ENCODE measurements at regions not wholly inside any gene's neighbourhood (a gene's known extent, or its start where the extent isn't known, plus 50 kb on each side); places are given as distances from the start of the nearest gene placed in this dataset.
"Not testable (repeated sequence)": the region's sequence is repeated elsewhere in the genome, so short reads cannot be mapped to it uniquely, and the experiment has no call there.

DNA sequence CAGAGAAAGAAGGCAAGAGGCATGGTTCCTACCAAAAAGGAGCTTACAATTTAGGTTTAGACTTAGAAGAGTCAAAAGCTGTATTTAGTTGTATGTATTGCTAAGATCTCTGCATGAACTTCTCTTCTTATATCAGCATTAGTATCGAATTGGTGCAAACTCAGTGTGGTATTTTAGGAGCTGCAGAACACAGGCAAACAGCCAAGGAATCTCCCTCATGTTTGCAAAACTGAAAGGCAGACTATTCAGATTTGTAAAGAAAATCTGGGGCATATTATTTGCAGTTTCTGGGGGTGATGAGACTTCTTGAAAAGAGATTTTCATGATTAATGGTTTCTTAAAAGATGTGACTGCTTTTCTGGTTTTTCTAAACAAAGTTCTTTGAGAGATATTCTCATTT lies 252.7 kb downstream of the CEMIP2 start:
- DNase-seq (ENCODE audit: low spot score) (no peak), ATAC-seq (ENCODE audit: insufficient number of reproducible peaks, low FRiP score, low read depth) (no peak)
- TF ChIP-seq, protein P1, sequence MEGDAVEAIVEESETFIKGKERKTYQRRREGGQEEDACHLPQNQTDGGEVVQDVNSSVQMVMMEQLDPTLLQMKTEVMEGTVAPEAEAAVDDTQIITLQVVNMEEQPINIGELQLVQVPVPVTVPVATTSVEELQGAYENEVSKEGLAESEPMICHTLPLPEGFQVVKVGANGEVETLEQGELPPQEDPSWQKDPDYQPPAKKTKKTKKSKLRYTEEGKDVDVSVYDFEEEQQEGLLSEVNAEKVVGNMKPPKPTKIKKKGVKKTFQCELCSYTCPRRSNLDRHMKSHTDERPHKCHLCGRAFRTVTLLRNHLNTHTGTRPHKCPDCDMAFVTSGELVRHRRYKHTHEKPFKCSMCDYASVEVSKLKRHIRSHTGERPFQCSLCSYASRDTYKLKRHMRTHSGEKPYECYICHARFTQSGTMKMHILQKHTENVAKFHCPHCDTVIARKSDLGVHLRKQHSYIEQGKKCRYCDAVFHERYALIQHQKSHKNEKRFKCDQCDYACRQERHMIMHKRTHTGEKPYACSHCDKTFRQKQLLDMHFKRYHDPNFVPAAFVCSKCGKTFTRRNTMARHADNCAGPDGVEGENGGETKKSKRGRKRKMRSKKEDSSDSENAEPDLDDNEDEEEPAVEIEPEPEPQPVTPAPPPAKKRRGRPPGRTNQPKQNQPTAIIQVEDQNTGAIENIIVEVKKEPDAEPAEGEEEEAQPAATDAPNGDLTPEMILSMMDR (IDR thresholded peaks at IDR 0.05): no peak
- Histone ChIP-seq H3K27me3 (replicated peaks; ENCODE audit: insufficient read depth) (no peaks in the 10 kb centered on the region), H3K36me3 (no peaks in the 10 kb centered on the region), H3K9me3 (no peaks in the 10 kb centered on the region), H3K4me1 (ENCODE audit: control insufficient read depth in 1 of 2, low read depth in 2 of 2) (no peaks in the 10 kb centered on the region), H3K4me3 (no peak overlapping the region), H3K27ac (no peak overlapping the region)

DNA sequence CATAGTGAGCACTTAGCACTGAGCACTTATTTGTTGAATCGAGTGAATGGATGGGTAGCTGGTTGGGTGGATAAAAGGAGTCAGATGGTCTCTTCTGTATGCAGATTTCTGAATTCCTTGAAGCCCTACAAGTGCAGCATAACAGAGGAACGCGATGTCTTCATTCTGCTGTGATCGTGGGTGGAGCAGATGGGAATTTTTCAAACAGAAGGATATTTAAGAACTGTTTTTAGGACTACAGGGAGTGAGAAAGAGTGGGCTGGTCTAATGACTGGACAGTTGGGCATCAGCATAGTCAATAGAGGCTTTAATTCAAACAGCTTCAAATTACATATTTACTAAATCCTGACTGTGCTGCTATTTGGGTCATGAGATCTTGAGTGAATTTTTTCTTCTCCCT lies 253.2 kb downstream of the CEMIP2 start:
- H3K27me3 ChIP-seq (replicated peaks; ENCODE audit: insufficient read depth): no peaks in the 10 kb centered on the region
- H3K9me3 ChIP-seq: no peaks in the 10 kb centered on the region
- no peak for DNase-seq (ENCODE audit: low spot score)
- H3K4me1 ChIP-seq (ENCODE audit: control insufficient read depth in 1 of 2, low read depth in 2 of 2): no peaks in the 10 kb centered on the region
- TF ChIP-seq, protein P1 (IDR thresholded peaks at IDR 0.05): no peak
- H3K27ac ChIP-seq: no peak overlapping the region
- H3K36me3 ChIP-seq: no peaks in the 10 kb centered on the region
- no peak overlapping the region for H3K4me3 ChIP-seq
- ATAC-seq (ENCODE audit: insufficient number of reproducible peaks, low FRiP score, low read depth): no peak

DNA sequence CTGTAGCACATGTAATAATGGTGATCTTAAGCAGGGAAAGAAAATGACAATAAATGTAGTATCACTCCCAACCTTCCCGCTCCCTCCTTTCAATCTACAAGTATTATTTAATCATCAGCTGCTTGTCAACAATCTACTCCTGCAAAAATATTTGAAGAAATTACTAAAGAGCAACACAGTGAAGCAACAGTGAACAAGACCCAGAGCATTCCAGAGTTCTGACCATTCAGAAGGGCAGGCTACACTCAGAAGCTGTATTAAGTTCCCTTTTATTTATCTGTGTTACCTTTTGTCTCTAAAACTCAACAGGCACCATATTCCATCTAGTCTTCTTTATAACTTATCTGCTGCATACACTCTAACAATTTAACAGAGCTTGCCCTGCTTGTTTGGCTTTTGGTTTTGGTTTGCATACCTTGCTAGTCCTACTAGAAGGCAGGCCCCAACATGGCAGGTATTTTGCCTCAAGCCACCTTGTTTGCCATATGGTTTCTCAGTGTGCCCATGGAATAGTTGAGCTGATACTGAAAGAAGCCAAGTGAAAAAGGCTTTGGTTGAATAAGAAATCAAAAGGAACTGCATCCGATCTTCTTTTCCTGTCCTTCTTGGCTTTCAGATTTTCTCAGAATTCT lies 253.9 kb downstream of the CEMIP2 start:
- Histone ChIP-seq H3K36me3 (no peaks in the 10 kb centered on the region), H3K27ac (no peak overlapping the region), H3K4me3 (no peak overlapping the region), H3K27me3 (replicated peaks; ENCODE audit: insufficient read depth) (no peaks in the 10 kb centered on the region), H3K4me1 (ENCODE audit: control insufficient read depth in 1 of 2, low read depth in 2 of 2) (no peaks in the 10 kb centered on the region), H3K9me3 (no peaks in the 10 kb centered on the region)
- DNase-seq (ENCODE audit: low spot score) (no peak), ATAC-seq (ENCODE audit: insufficient number of reproducible peaks, low FRiP score, low read depth) (no peak)
- TF ChIP-seq, protein P1 (IDR thresholded peaks at IDR 0.05): no peak

DNA sequence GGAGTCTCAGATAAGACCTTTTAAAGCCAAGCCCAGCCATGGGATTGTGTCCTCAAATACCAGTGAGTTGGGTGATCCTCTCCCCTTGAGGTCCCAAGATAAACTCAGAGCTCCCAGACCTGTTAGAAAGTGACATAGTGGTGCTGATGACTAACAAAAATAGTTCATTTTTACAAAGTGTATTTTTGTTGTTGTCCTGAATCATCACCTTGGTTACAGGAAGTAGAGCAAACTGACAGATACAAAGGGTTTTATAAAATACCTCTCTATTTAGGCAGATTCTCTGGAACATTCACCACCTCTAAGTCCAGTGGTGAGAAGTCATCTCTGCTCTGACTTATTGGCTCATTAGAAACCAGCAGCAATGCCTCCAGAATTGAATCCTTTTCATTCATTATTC lies 259.3 kb downstream of the CEMIP2 start:
- TF ChIP-seq, protein P1 (IDR thresholded peaks at IDR 0.05): no peak

DNA sequence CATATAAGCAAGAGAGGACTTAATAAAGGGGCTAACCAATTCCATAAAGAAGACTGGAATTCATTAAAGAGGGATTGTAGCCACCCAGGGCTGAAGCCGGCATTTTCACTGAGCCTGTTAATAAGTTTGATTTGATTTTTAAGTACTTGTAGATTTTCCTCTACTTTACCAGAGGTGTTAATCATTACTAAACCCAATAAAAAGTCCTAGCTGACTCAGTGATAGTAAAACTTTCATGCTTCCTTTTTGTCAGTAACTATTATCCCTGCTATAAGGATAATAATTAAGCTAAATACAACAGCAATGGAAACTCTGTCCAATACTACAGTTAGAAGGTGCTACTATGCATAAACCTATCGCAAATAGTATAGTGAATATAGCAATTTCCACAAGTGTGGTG lies 260.2 kb downstream of the CEMIP2 start:
- not testable (repeated sequence) for H3K27me3 ChIP-seq (replicated peaks; ENCODE audit: insufficient read depth); H3K27ac ChIP-seq; H3K36me3 ChIP-seq; H3K4me3 ChIP-seq; H3K4me1 ChIP-seq (ENCODE audit: control insufficient read depth in 1 of 2, low read depth in 2 of 2); DNase-seq (ENCODE audit: low spot score); H3K9me3 ChIP-seq; ATAC-seq (ENCODE audit: insufficient number of reproducible peaks, low FRiP score, low read depth)

More for the DNA sequence above, 259.3 kb downstream of the CEMIP2 start:
- Histone ChIP-seq H3K27ac (no peak overlapping the region), H3K9me3 (no peaks in the 10 kb centered on the region), H3K27me3 (replicated peaks; ENCODE audit: insufficient read depth) (no peaks in the 10 kb centered on the region), H3K36me3 (no peaks in the 10 kb centered on the region), H3K4me1 (ENCODE audit: control insufficient read depth in 1 of 2, low read depth in 2 of 2) (no peaks in the 10 kb centered on the region), H3K4me3 (no peak overlapping the region)
- ATAC-seq (ENCODE audit: insufficient number of reproducible peaks, low FRiP score, low read depth): no peak
- no peak for DNase-seq (ENCODE audit: low spot score)

DNA sequence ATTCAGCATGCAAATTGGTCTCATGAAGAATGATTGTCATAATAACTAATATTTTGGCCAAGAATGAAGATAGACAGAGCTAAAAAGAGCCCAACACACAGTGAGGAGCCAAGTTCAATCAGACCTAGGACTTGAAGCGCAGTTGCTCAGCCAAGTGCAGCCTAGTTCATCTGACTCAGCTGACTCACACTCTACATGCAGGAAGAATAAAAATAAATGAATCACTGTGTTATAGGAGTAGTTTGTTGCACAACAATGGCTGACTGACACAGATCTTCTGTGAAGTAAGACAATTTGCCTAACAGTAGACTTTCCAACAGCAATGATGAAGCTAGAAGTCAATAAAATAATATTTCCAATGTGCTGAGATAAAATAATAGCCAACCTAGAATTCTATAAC lies 261.5 kb downstream of the CEMIP2 start:
- no peaks in the 10 kb centered on the region for H3K27me3 ChIP-seq (replicated peaks; ENCODE audit: insufficient read depth)
- H3K9me3 ChIP-seq: no peaks in the 10 kb centered on the region
- DNase-seq (ENCODE audit: low spot score) (no peak), ATAC-seq (ENCODE audit: insufficient number of reproducible peaks, low FRiP score, low read depth) (no peak)
- no peaks in the 10 kb centered on the region for H3K36me3 ChIP-seq
- no peaks in the 10 kb centered on the region for H3K4me1 ChIP-seq (ENCODE audit: control insufficient read depth in 1 of 2, low read depth in 2 of 2)
- H3K4me3 ChIP-seq: no peak overlapping the region
- TF ChIP-seq, protein P1 (IDR thresholded peaks at IDR 0.05): no peak
- H3K27ac ChIP-seq: no peak overlapping the region
